Mammary epithelial cell (primary cell): ENCODE measurements at regions not wholly inside any gene's neighbourhood (a gene's known extent, or its start where the extent isn't known, plus 50 kb on each side); places are given as distances from the start of the nearest gene placed in this dataset.

Experiments
- CTCF ChIP-seq, 2 donors: IDR thresholded peaks in 1 of 2; conservative IDR thresholded peaks in 1 of 2; 2 replicates each; pipeline ENCODE4 v1.5.1; 2011 to 2012; ENCODE audit warnings: inconsistent platforms in 2 of 2, low read length in 2 of 2, mild to moderate bottlenecking in 2 of 2, control low read depth in 1 of 2, low read depth in 1 of 2; ENCODE audit not compliant: insufficient read depth in 1 of 2; ENCODE audit errors: extremely low read depth in 1 of 2
- EZH2 ChIP-seq: IDR thresholded peaks from 2 replicates; pipeline ENCODE4 v1.6.1; 2012; ENCODE audit warnings: low read length, inconsistent platforms, borderline replicate concordance

DNA sequence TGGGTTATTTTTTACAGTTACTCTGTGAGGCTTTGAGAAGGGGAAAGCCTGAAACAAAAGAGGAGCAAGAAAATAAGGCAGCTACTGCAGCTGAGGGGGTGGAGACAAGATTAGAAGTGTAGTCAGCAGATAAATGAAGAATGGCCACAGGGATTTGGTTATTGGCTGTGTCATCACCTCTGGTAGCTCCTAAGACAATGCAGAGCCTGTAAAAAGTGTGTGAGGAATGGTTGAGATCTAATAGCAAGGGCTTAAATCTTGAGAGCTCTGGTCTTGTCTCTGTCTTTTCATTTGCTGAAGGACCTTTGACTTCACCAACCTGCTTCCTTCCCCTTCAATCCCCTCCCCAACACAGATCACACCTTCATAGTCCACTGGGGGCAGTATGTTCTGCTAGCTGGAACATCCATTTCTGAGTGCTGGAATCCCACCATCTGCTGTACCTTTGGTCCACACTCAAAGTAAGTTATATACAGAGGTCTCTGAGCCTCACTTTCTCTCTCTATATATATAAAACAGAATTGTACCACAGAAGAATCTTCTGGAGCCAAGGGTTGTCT, 213.7 kb upstream of the ZIC3 start:
- no peak for TF ChIP-seq CTCF (conservative IDR thresholded peaks at IDR 0.05 in 1 of 2, IDR thresholded peaks at IDR 0.05 in 1 of 2; ENCODE audit: extremely low read depth in 1 of 2, insufficient read depth in 1 of 2, low read depth in 1 of 2, low read length in 2 of 2)
- no peak for TF ChIP-seq EZH2
